ENCODE measurements at regions not wholly inside any gene's neighbourhood (a gene's known extent, or its start where the extent isn't known, plus 50 kb on each side); places are given as distances from the start of the nearest gene placed in this dataset.

DNA sequence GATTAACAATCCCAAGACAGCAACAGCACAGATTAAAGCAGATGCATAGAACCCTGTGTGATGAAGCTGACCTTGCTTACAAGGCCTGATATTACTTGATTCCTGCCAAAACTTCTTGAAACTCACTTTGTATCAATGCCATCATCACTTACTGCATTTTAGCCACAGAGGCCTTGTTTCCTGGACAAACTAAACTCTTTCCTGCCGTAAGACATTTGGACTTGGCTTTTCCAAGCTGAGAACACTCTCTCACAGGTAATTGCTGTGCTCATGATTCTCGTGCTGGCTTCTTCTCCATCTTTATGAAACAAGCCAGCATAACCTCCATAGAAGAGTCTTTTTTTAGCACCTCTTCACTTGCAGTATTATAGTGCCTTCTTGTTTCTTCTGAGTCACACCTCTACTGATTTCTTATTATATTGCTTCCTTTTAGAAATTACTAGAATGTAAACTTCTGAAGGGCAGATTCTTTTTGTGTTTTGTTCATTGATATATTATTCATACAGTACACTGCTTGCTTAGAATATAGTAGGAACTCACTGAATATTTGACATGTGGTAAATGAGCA lies 456.5 kb upstream of the ZNF608 start:
- Histone ChIP-seq H3K27ac (peak overlapping the region in 2 of 5 donors; percentile 6 to 53), H3K9me3 (replicated peaks in 1 of 3) (no peaks in the 10 kb centered on the region), H3K4me1 (replicated peaks in 1 of 2) (peaks cover 0 to 8% of the 10 kb centered on the region in 2 donors), H3K27me3 (no peaks in the 10 kb centered on the region), H3K36me3 (replicated peaks in 1 of 2) (no peaks in the 10 kb centered on the region), H3K4me3 (no peak overlapping the region)
- WGBS, 4 donors: 38 to 54% (median 49%) methylated on average over 2 of the region's 2 CpGs
- DNase-seq: peak in 2 of 7 donors; percentile 21 to 31
- intact Hi-C loops (cut with DNase I): no loop called here
- no peak for TF ChIP-seq POLR2A (IDR thresholded peaks at IDR 0.05)
- TF ChIP-seq, protein P1, sequence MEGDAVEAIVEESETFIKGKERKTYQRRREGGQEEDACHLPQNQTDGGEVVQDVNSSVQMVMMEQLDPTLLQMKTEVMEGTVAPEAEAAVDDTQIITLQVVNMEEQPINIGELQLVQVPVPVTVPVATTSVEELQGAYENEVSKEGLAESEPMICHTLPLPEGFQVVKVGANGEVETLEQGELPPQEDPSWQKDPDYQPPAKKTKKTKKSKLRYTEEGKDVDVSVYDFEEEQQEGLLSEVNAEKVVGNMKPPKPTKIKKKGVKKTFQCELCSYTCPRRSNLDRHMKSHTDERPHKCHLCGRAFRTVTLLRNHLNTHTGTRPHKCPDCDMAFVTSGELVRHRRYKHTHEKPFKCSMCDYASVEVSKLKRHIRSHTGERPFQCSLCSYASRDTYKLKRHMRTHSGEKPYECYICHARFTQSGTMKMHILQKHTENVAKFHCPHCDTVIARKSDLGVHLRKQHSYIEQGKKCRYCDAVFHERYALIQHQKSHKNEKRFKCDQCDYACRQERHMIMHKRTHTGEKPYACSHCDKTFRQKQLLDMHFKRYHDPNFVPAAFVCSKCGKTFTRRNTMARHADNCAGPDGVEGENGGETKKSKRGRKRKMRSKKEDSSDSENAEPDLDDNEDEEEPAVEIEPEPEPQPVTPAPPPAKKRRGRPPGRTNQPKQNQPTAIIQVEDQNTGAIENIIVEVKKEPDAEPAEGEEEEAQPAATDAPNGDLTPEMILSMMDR (IDR thresholded peaks at IDR 0.05): no peak

DNA sequence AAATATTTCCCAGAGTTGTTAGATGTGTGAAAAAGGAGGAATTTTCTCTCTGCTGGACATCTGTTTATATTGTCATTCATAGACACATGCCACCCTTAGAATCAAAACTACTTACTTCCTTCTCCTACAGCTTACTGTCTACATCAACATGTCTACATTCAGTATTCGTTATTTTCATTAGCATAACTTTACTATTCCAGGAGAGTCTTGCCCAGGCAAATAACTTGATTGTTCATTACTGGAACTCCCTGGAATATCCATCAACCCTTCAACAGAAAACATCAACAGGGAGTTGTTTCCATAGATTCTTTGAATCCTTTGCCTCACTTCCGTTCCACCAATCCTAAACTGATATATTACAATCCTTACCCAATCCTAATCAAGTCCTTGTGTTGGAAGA lies 457.5 kb upstream of the ZNF608 start:
- 45 to 97% (median 96%) methylated on average over 2 of the region's 2 CpGs for WGBS, 4 donors
- H3K9me3 ChIP-seq (replicated peaks in 1 of 3): no peaks in the 10 kb centered on the region
- DNase-seq: no peak
- H3K27me3 ChIP-seq: no peaks in the 10 kb centered on the region
- no peak overlapping the region for H3K27ac ChIP-seq
- H3K4me3 ChIP-seq: no peak overlapping the region
- TF ChIP-seq, protein P1 (IDR thresholded peaks at IDR 0.05): no peak
- TF ChIP-seq POLR2A (IDR thresholded peaks at IDR 0.05): no peak
- intact Hi-C loops (cut with DNase I): no loop called here
- H3K36me3 ChIP-seq (replicated peaks in 1 of 2): no peaks in the 10 kb centered on the region
- no peaks in the 10 kb centered on the region for H3K4me1 ChIP-seq (replicated peaks in 1 of 2)

DNA sequence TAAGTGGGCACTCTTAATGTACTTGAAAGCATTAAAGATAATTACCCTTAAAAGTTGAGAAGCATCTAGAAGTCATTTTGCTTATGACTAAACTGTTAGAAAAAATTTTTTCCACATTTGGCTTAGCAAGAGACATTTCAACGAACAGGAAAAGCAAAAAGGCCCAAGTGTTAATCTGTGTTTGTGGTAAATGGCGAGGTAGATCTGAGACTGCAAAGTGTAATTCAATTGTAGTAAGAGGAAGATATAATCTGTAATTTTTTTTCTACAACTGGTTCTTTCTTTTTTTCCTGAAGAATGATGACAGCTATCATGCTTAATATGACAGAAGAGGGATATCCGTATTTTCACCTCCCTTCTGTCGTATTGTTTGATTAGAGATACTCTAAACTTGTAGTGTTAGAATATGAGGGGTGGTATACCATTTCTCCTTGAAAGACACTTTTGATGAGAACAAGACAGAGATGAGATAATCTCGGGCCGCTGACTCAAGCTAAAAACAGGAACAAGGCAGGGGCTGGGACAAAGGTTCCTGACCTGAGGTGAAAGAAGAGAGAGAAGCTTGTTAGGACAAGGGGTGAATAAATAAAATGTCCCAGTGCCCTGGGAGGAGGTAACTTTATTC lies 459.3 kb upstream of the ZNF608 start:
- intact Hi-C loops (cut with DNase I): no loop called here
- Histone ChIP-seq H3K27me3 (no peaks in the 10 kb centered on the region), H3K4me1 (replicated peaks in 1 of 2) (no peaks in the 10 kb centered on the region), H3K27ac (no peak overlapping the region), H3K4me3 (no peak overlapping the region), H3K36me3 (replicated peaks in 1 of 2) (no peaks in the 10 kb centered on the region), H3K9me3 (replicated peaks in 1 of 3) (no peaks in the 10 kb centered on the region)
- WGBS, 4 donors: 72 to 80% (median 78%) methylated on average over 6 of the region's 6 CpGs
- no peak for TF ChIP-seq POLR2A (IDR thresholded peaks at IDR 0.05)
- TF ChIP-seq, protein P1 (IDR thresholded peaks at IDR 0.05): no peak
- no peak for DNase-seq

DNA sequence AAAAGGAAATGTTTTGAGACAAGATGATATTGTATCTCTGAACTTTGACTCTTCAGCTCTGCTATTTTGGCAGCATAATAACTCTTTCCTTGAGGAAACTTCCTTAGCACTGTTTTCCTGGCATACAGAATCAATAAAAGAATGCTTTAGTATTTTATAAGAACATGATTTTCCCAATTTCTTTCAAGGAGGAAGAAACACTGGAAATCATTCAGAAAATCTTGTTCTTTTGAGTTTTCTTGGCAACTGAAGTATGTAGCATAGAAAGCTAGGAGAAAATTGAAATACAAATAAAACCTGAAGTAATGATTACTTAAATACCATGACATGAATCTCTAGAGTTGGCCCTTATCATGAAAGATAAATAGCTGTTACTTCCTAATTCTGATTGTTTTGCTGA lies 461.4 kb upstream of the ZNF608 start:
- no peak for DNase-seq
- H3K9me3 ChIP-seq (replicated peaks in 1 of 3): no peaks in the 10 kb centered on the region
- intact Hi-C loops (cut with DNase I): no loop called here
- H3K36me3 ChIP-seq (replicated peaks in 1 of 2): no peaks in the 10 kb centered on the region
- no peak overlapping the region for H3K4me3 ChIP-seq
- TF ChIP-seq POLR2A (IDR thresholded peaks at IDR 0.05): no peak
- TF ChIP-seq, protein P1 (IDR thresholded peaks at IDR 0.05): no peak
- H3K27ac ChIP-seq: no peak overlapping the region
- H3K4me1 ChIP-seq (replicated peaks in 1 of 2): no peaks in the 10 kb centered on the region
- H3K27me3 ChIP-seq: no peaks in the 10 kb centered on the region
